Prostate gland (tissue), 2 donors: ENCODE measurements at regions not wholly inside any gene's neighbourhood (a gene's known extent, or its start where the extent isn't known, plus 50 kb on each side); places are given as distances from the start of the nearest gene placed in this dataset.

Source experiments
- DNase-seq: peaks from one replicate; pipeline ENCODE4 v3.0.0-alpha.2; 2019; ENCODE audit warnings: low spot score
- H3K27ac ChIP-seq, 2 donors: fragments of 200-600 bp; sonication (generic); 2 replicates each; pipeline ENCODE4 v1.5.1; 2017 to 2019
- H3K27me3 ChIP-seq: fragments of 200-600 bp; sonication (generic); replicated peaks from 2 replicates; pipeline ENCODE4 v1.5.1; 2019; ENCODE audit not compliant: insufficient read depth
- H3K36me3 ChIP-seq, 2 donors: fragments of 200-600 bp; sonication (generic); 1 replicate in 1 of 2; 2 replicates in 1 of 2; pipeline versions ENCODE4 v1.5.1 to v1.8.1; 2017 to 2019
- H3K4me1 ChIP-seq: fragments of 200-600 bp; sonication (generic); replicated peaks from 2 replicates; pipeline ENCODE4 v1.5.1; 2019
- H3K4me3 ChIP-seq, 2 donors: fragments of 200-600 bp; sonication (generic); 2 replicates each; pipeline ENCODE4 v1.5.1; 2017 to 2019
- H3K9me3 ChIP-seq: fragments of 200-600 bp; sonication (generic); 2 replicates; pipeline ENCODE4 v1.5.1; 2017
- CTCF ChIP-seq, 4 experiments: fragments of 200-600 bp in 2 of 4; fragments of 450-650 bp in 2 of 4; sonication (generic) in 2 of 4; IDR thresholded peaks; 1 replicate in 3 of 4; 2 replicates in 1 of 4; pipeline ENCODE4 v1.5.1; 2016 to 2019; ENCODE audit warnings: antibody characterized with exemption in 4 of 4, mild to moderate bottlenecking in 2 of 4, moderate library complexity in 2 of 4
- POLR2A ChIP-seq: fragments of 450-650 bp; IDR thresholded peaks from one replicate; pipeline ENCODE4 v1.6.1; 2016; ENCODE audit warnings: antibody characterized with exemption, mild to moderate bottlenecking
- POLR2AphosphoS5 ChIP-seq: sonication (generic); formaldehyde crosslinking; IDR thresholded peaks from one replicate; pipeline ENCODE4 v1.6.1; 2017; ENCODE audit warnings: antibody characterized with exemption
- WGBS: methylation state at CpG from one replicate; pipeline ENCODE4 v1.1.5; 2018; 5-methylcytosine and 5-hydroxymethylcytosine counted together
- intact Hi-C: fragments of 100-400 bp; cut with DNase I; formaldehyde crosslinking; loops from one replicate; pipeline ENCODE4 v1.14.2; 2022

- no peak for DNase-seq
- TF ChIP-seq POLR2A (no peak), POLR2AphosphoS5 (no peak), CTCF (IDR thresholded peaks at IDR 0.05) (no peak)
- Histone ChIP-seq H3K9me3 (no peaks in the 10 kb centered on the region), H3K36me3 (no peaks in the 10 kb centered on the region), H3K27ac (no peak overlapping the region), H3K4me1 (no peaks in the 10 kb centered on the region), H3K4me3 (no peak overlapping the region), H3K27me3 (no peaks in the 10 kb centered on the region)
- 88% methylated on average over 2 of the region's 2 CpGs for WGBS
- intact Hi-C loops, result no loop called here
Measured at GRCh38 chr3:139281096-139281495, 62.7 kb upstream of the MRPS22 start.

GRCh38 chr3:139281522-139282196 is 62.2 kb upstream of the MRPS22 start:
- Histone ChIP-seq H3K4me3 (no peak overlapping the region), H3K36me3 (no peaks in the 10 kb centered on the region), H3K4me1 (no peaks in the 10 kb centered on the region), H3K27me3 (no peaks in the 10 kb centered on the region), H3K27ac (no peak overlapping the region), H3K9me3 (no peaks in the 10 kb centered on the region)
- 70% methylated on average over 16 of the region's 16 CpGs for WGBS
- no peak for DNase-seq
- TF ChIP-seq POLR2AphosphoS5, result no peak
- TF ChIP-seq POLR2A, result no peak
- TF ChIP-seq CTCF (IDR thresholded peaks at IDR 0.05), result no peak
- intact Hi-C loops, result no loop called here

DNA sequence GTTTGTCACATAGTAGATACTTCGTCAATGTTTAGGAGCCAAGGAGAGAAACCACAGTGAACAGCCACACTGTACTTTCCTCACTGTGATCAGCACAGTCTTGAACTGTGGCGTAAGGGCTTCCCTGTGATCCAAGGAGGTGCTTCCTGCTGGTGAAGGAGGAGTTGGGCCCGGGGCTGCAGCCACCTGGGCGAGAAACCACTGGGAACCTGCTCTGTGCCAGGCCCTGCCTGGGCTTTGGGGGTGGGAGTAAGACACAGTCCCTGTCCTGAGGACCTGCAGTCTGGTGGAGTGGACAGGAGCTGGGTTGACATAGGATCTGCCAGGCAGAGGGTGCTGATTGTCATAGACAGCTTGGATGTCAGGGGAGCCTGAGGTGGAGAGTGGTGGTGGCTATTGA is 60.5 kb upstream of the MRPS22 start:
- DNase-seq, result no peak
- no peak overlapping the region for H3K4me3 ChIP-seq
- TF ChIP-seq POLR2A (no peak), CTCF (IDR thresholded peaks at IDR 0.05) (no peak), POLR2AphosphoS5 (no peak)
- 86% methylated on average over 4 of the region's 4 CpGs for WGBS
- H3K4me1 ChIP-seq, result no peaks in the 10 kb centered on the region
- H3K27me3 ChIP-seq, result no peaks in the 10 kb centered on the region
- no peak overlapping the region for H3K27ac ChIP-seq
- H3K9me3 ChIP-seq, result no peaks in the 10 kb centered on the region
- no peaks in the 10 kb centered on the region for H3K36me3 ChIP-seq
- intact Hi-C loops, result no loop called here

GRCh38 chr3:139284221-139284620 is 59.6 kb upstream of the MRPS22 start:
- Histone ChIP-seq H3K4me1 (no peaks in the 10 kb centered on the region), H3K4me3 (no peak overlapping the region), H3K36me3 (no peaks in the 10 kb centered on the region), H3K27ac (no peak overlapping the region), H3K9me3 (no peaks in the 10 kb centered on the region), H3K27me3 (no peaks in the 10 kb centered on the region)
- WGBS, result 90% methylated on average over 4 of the region's 4 CpGs
- TF ChIP-seq CTCF (IDR thresholded peaks at IDR 0.05), result no peak
- no peak for TF ChIP-seq POLR2A
- TF ChIP-seq POLR2AphosphoS5, result no peak
- intact Hi-C loops, result no loop called here
- DNase-seq, result no peak

GRCh38 chr3:139285691-139286090 is 58.1 kb upstream of the MRPS22 start:
- H3K36me3 ChIP-seq, result no peaks in the 10 kb centered on the region
- TF ChIP-seq POLR2AphosphoS5 (no peak), POLR2A (no peak), CTCF (IDR thresholded peaks at IDR 0.05) (no peak)
- intact Hi-C loops, result no loop called here

More at GRCh38 chr3:139285691-139286090, 58.1 kb upstream of the MRPS22 start:
- Histone ChIP-seq H3K4me3 (no peak overlapping the region), H3K27ac (no peak overlapping the region), H3K27me3 (no peaks in the 10 kb centered on the region), H3K9me3 (no peaks in the 10 kb centered on the region), H3K4me1 (no peaks in the 10 kb centered on the region)
- no peak for DNase-seq
- 87% methylated on average over 2 of the region's 2 CpGs for WGBS
